MM.1S (cell line): ENCODE measurements at regions not wholly inside any gene's neighbourhood (a gene's known extent, or its start where the extent isn't known, plus 50 kb on each side); places are given as distances from the start of the nearest gene placed in this dataset.

ENCODE experiments used
- DNase-seq: peaks from one replicate; pipeline ENCODE4 v3.0.0-alpha.2; 2015
- H2AFZ ChIP-seq: fragments of 300-600 bp; sonication (generic); 2 replicates; pipeline ENCODE4 v1.6.0; 2016; ENCODE audit warnings: antibody characterized with exemption, low read length
- H3F3A ChIP-seq: fragments of 300-600 bp; sonication (generic); 2 replicates; pipeline ENCODE4 v1.6.1; 2016; ENCODE audit warnings: mild to moderate bottlenecking, antibody characterized with exemption, low read length, moderate library complexity, mixed read lengths; ENCODE audit not compliant: insufficient read depth
- H3K27ac ChIP-seq: fragments of 300-600 bp; sonication (generic); 2 replicates; pipeline ENCODE4 v1.5.1; 2016; ENCODE audit warnings: mild to moderate bottlenecking, low read length
- H3K27me3 ChIP-seq: fragments of 300-600 bp; sonication (generic); replicated peaks from 2 replicates; pipeline ENCODE4 v1.6.0; 2016; ENCODE audit warnings: low read length; ENCODE audit not compliant: insufficient read depth
- H3K36me3 ChIP-seq: fragments of 300-600 bp; sonication (generic); replicated peaks from 2 replicates; pipeline ENCODE4 v1.6.1; 2016; ENCODE audit warnings: mild to moderate bottlenecking, low read length, mixed read lengths; ENCODE audit not compliant: insufficient read depth
- H3K4me1 ChIP-seq: fragments of 300-600 bp; sonication (generic); 2 replicates; pipeline ENCODE4 v1.6.1; 2016; ENCODE audit warnings: low read length, mixed read lengths
- H3K4me2 ChIP-seq: fragments of 300-600 bp; sonication (generic); 2 replicates; pipeline ENCODE4 v1.6.0; 2016; ENCODE audit warnings: low read depth, low read length
- H3K4me3 ChIP-seq: fragments of 300-600 bp; sonication (generic); 2 replicates; pipeline ENCODE4 v1.5.1; 2016; ENCODE audit warnings: low read length, mixed read lengths
- H3K79me2 ChIP-seq: fragments of 300-600 bp; sonication (generic); 2 replicates; pipeline ENCODE4 v1.6.1; 2016; ENCODE audit warnings: mixed run types, low read length, mixed read lengths
- H3K9ac ChIP-seq: fragments of 300-600 bp; sonication (generic); 2 replicates; pipeline ENCODE4 v1.6.1; 2016; ENCODE audit warnings: low read length, mixed read lengths
- H3K9me2 ChIP-seq: fragments of 300-600 bp; sonication (generic); replicated peaks from 2 replicates; pipeline ENCODE4 v1.6.1; 2016; ENCODE audit warnings: mild to moderate bottlenecking, low read length, mixed read lengths; ENCODE audit not compliant: insufficient read depth
- H3K9me3 ChIP-seq: fragments of 300-600 bp; sonication (generic); replicated peaks from 2 replicates; pipeline ENCODE4 v1.6.1; 2016; ENCODE audit warnings: mild to moderate bottlenecking, low read length, mixed read lengths; ENCODE audit not compliant: insufficient read depth
- H4K20me1 ChIP-seq: fragments of 300-600 bp; sonication (generic); 2 replicates; pipeline ENCODE4 v1.6.1; 2016; ENCODE audit warnings: mild to moderate bottlenecking, low read length, moderate library complexity, mixed read lengths; ENCODE audit not compliant: insufficient read depth
- CTCF ChIP-seq: fragments of 300-600 bp; sonication (generic); IDR thresholded peaks from 2 replicates; pipeline ENCODE4 v1.5.1; 2016; ENCODE audit warnings: antibody characterized with exemption, low read length, mixed read lengths
- EZH2 ChIP-seq: fragments of 300-600 bp; sonication (generic); optimal IDR thresholded peaks from 2 replicates; pipeline ENCODE3; 2017; ENCODE audit warnings: low read depth, mild to moderate bottlenecking, antibody characterized with exemption, low read length, mixed read lengths
- EZH2phosphoT487 ChIP-seq: fragments of 300-600 bp; sonication (generic); IDR thresholded peaks from 2 replicates; pipeline ENCODE4 v1.6.1; 2018; ENCODE audit warnings: antibody characterized with exemption, low read length

- H3K9me3 ChIP-seq = no peaks in the 10 kb centered on the region
- no peak overlapping the region for H2AFZ ChIP-seq
- no peaks in the 10 kb centered on the region for H3F3A ChIP-seq
- no peak for DNase-seq
- no peak overlapping the region for H3K27ac ChIP-seq
- TF ChIP-seq CTCF (no peak), EZH2 (no peak), EZH2phosphoT487 (no peak)
- no peaks in the 10 kb centered on the region for H3K79me2 ChIP-seq
- no peaks in the 10 kb centered on the region for H4K20me1 ChIP-seq
- H3K9me2 ChIP-seq = no peaks in the 10 kb centered on the region
- H3K27me3 ChIP-seq = no peaks in the 10 kb centered on the region
- no peaks in the 10 kb centered on the region for H3K36me3 ChIP-seq
- H3K4me1 ChIP-seq = no peaks in the 10 kb centered on the region
- no peak overlapping the region for H3K9ac ChIP-seq
- no peak overlapping the region for H3K4me3 ChIP-seq
- no peak overlapping the region for H3K4me2 ChIP-seq
Observed at GRCh38 chr10:33981301-33981700, 646.8 kb upstream of the NRP1 start.

GRCh38 chr10:33979195-33979594 lies 644.7 kb upstream of the NRP1 start:
- TF ChIP-seq CTCF (no peak), EZH2 (no peak), EZH2phosphoT487 (no peak)
- no peak overlapping the region for H3K4me3 ChIP-seq
- no peak overlapping the region for H3K4me2 ChIP-seq

GRCh38 chr10:33975481-33975880 lies 641.0 kb upstream of the NRP1 start:
- no peaks in the 10 kb centered on the region for H3K36me3 ChIP-seq
- no peak overlapping the region for H3K4me2 ChIP-seq
- H3K4me1 ChIP-seq = no peaks in the 10 kb centered on the region
- TF ChIP-seq EZH2phosphoT487 (no peak), EZH2 (no peak), CTCF (no peak)
- H3K27me3 ChIP-seq = no peaks in the 10 kb centered on the region
- no peaks in the 10 kb centered on the region for H3K79me2 ChIP-seq
- H4K20me1 ChIP-seq = no peaks in the 10 kb centered on the region
- H3F3A ChIP-seq = no peaks in the 10 kb centered on the region
- H3K9ac ChIP-seq = no peak overlapping the region
- H3K9me2 ChIP-seq = no peaks in the 10 kb centered on the region
- no peak overlapping the region for H3K27ac ChIP-seq
- no peaks in the 10 kb centered on the region for H3K9me3 ChIP-seq
- no peak overlapping the region for H3K4me3 ChIP-seq
- no peak overlapping the region for H2AFZ ChIP-seq
- DNase-seq = no peak

More at GRCh38 chr10:33979195-33979594, 644.7 kb upstream of the NRP1 start:
- Histone ChIP-seq H4K20me1 (no peaks in the 10 kb centered on the region), H3K27me3 (no peaks in the 10 kb centered on the region), H3F3A (no peaks in the 10 kb centered on the region), H3K9me2 (no peaks in the 10 kb centered on the region), H3K36me3 (no peaks in the 10 kb centered on the region), H3K9ac (no peak overlapping the region), H3K9me3 (no peaks in the 10 kb centered on the region), H3K4me1 (no peaks in the 10 kb centered on the region), H2AFZ (no peak overlapping the region), H3K79me2 (no peaks in the 10 kb centered on the region), H3K27ac (no peak overlapping the region)
- no peak for DNase-seq
